WI38 (cell line): ENCODE measurements at regions not wholly inside any gene's neighbourhood (a gene's known extent, or its start where the extent isn't known, plus 50 kb on each side); places are given as distances from the start of the nearest gene placed in this dataset.

Source experiments
- H3K4me3 ChIP-seq: 2 replicates; pipeline ENCODE4 v1.5.1; 2011; ENCODE audit warnings: low read depth, mild to moderate bottlenecking, control low read depth, low read length
- CTCF ChIP-seq: IDR thresholded peaks from 2 replicates; pipeline ENCODE4 v1.5.1; 2012; ENCODE audit warnings: low read depth, mild to moderate bottlenecking, control low read depth, low read length

DNA sequence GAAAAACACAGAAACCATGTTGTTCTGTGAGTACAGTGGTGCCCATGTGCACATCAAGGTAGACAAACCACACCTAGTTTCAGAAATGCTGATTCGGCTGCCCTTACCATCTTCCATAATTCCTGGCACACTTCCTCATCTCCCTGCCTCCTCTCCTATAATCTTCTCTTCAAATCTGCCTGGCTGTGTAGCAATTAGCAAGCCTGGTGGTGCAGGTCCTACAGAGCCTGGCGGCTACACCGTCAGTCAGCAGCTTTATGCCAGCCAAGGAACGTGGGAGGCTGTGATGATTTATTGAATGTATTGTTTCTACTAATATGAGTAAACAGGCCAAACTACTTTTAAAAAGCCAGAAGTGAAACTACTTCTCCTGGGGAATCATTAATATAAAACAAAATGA is 106.8 kb downstream of the SEMA6D start:
- TF ChIP-seq CTCF, result no peak

GRCh38 chr15:47829667-47830066 is 112.4 kb downstream of the SEMA6D start:
- H3K4me3 ChIP-seq, result no peak overlapping the region
- TF ChIP-seq CTCF, result no peak

More for the DNA sequence above, 106.8 kb downstream of the SEMA6D start:
- no peak overlapping the region for H3K4me3 ChIP-seq

DNA sequence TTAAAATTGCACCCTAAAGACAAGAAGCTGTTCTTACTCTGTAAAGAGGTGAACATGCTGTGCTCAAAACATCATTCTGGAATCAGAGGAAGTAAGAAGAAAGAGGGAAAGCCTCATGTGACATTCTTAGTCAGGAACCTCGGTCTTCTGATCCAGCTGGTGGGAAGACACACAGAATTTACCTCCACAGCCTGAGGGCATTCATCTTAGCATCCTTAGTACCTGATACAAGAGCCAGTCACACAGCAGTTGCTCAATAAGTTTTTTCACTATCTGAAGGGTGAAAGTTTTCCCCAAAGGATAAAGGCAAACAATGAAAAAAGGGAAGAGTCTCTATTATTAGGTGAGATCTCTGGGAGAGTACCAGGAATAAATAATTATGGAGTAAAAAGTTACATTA is 116.8 kb downstream of the SEMA6D start:
- no peak overlapping the region for H3K4me3 ChIP-seq
- TF ChIP-seq CTCF, result no peak

DNA sequence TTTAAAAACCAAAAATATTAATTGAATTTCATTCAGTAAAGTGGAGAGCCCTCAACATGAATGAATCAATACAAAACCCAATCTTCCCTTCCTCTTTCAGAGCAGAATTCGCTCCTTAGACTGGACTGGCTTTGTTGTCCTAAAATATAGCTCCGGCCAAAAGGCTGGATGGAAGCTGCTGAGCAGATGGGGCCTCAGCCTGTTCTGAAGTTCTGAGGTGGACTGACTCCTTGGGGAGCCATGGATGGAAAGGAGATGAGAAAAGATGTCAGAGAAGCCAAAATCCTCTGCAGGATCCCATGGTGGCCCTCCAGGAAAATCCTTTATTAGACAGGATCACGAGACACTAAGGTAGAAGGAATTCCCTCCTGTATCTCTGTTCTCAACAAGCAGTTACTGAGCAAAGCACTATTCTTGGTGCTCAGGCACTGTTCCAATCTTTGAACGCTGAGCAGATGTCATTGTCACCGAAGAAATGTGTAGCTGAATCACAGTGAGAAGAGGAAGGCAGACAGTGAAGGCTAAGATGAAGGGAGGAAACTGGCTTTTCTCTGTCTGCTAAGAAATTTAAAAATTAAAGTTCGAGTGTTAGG is 122.0 kb downstream of the SEMA6D start:
- no peak overlapping the region for H3K4me3 ChIP-seq
- TF ChIP-seq CTCF, result no peak

DNA sequence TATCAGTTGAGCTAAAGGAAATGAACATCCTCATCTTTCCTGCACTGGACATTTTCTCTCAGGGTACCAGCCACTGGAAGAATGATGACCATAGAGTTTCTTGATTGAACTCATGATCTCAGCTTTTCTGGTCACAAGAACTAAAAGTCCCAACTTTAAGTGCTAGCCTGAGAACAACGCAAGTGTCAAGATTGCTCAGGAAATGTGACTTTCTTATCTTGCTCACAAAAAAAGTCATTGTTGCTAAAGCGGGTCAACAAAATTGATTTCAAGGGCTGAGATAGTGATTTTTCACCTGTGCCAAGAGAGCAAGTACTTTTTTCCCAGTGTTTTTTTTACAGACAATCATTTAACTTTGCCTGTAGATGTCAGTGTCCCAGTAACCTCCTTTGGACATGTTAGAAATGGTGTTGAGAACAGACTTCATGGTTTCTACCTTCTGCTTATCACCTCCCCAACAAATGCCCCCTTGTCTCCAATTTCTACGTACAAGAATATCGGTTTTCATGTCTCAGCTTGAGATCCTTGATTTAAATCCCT is 125.9 kb downstream of the SEMA6D start:
- TF ChIP-seq CTCF, result no peak
- H3K4me3 ChIP-seq, result no peak overlapping the region

DNA sequence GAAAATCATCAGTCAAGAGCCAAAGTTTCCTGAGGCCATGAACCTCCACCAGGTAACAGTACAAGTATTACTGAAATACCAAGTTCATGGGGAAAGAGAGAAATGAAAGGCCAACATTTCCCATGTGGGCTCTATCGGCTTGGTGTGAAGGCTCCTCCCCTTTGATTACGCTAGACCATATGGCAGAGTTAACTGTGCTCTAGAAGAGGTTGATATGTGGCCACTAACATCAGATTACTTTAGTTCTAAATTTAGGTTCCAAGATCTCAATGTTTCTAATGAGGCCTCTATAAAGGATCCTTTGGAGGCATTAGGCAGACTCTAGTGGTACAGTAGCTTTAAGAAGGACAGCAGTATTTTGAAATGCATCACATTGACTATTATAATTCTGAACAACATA is 127.1 kb downstream of the SEMA6D start:
- TF ChIP-seq CTCF, result no peak
- H3K4me3 ChIP-seq, result no peak overlapping the region

DNA sequence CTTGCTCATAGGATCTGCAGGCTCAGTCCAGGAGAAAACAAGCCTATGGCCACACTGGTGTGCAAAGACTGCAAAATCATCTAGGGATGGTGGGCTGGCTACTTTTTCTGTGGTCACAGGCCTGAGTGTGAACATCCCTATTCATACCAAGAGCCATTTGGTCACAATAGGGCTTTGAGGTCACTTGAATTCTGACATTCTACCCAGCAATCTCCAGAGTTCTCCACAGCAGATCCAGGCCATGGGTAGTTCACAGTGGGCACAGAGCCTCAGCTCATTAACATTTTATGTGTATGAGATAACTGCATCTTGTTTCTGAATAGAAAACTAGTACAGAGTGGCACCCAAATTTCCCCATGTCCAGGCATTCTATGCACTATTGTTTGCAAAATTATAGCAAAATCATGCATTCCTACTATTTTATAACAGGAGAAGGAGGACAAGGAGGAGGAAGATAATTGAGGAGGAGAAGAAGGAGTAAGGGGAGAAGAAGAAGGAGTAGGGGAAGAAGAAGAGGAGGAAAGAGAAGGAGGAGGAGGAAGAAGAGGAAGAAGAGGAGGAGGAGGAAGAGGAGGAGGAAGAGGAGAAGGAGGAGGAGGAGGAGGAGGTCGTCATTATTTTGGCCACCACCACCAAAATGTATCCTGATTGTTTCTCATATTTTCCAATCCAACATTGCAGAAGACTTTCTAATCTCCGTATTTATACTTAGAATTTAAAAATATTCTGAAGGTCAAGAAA is 129.0 kb downstream of the SEMA6D start:
- TF ChIP-seq CTCF, result no peak
- H3K4me3 ChIP-seq, result no peak overlapping the region
